AG10803 (cell line): ENCODE measurements at regions not wholly inside any gene's neighbourhood (a gene's known extent, or its start where the extent isn't known, plus 50 kb on each side); places are given as distances from the start of the nearest gene placed in this dataset.

Source experiments
- DNase-seq: peaks from one replicate; pipeline ENCODE4 v3.0.0; 2010; ENCODE audit warnings: low read depth
- H3K4me3 ChIP-seq: 2 replicates; pipeline ENCODE4 v1.5.1; 2011; ENCODE audit warnings: mild to moderate bottlenecking, low read length, control low read depth
- TF ChIP-seq, protein P1 (sequence below): conservative IDR thresholded peaks from 2 replicates; pipeline ENCODE4 v1.5.1; 2011; ENCODE audit warnings: mild to moderate bottlenecking, low read length, control low read depth, inconsistent platforms

DNA sequence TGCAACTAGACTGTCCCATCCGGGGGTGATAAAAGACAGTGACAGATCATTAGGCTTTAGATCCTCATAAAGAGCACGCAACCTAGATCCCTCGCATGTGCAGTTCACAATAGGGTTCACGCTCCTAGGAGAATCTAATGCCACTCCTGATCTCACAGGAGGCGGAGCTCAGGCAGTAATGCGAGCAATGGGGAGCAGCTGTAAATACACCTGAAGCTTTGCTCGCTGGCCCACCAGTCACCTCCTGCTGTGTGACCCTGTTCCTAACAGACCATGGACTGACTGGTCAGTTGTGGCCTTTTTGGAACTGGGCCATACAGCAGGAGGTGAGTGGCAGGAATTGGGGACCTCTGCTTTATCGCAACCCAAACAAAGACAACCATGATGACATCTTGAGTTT is 173.2 kb downstream of the DLEU7 start:
- TF ChIP-seq, protein P1, sequence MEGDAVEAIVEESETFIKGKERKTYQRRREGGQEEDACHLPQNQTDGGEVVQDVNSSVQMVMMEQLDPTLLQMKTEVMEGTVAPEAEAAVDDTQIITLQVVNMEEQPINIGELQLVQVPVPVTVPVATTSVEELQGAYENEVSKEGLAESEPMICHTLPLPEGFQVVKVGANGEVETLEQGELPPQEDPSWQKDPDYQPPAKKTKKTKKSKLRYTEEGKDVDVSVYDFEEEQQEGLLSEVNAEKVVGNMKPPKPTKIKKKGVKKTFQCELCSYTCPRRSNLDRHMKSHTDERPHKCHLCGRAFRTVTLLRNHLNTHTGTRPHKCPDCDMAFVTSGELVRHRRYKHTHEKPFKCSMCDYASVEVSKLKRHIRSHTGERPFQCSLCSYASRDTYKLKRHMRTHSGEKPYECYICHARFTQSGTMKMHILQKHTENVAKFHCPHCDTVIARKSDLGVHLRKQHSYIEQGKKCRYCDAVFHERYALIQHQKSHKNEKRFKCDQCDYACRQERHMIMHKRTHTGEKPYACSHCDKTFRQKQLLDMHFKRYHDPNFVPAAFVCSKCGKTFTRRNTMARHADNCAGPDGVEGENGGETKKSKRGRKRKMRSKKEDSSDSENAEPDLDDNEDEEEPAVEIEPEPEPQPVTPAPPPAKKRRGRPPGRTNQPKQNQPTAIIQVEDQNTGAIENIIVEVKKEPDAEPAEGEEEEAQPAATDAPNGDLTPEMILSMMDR: no peak
- DNase-seq: no peak
- no peak overlapping the region for H3K4me3 ChIP-seq

DNA sequence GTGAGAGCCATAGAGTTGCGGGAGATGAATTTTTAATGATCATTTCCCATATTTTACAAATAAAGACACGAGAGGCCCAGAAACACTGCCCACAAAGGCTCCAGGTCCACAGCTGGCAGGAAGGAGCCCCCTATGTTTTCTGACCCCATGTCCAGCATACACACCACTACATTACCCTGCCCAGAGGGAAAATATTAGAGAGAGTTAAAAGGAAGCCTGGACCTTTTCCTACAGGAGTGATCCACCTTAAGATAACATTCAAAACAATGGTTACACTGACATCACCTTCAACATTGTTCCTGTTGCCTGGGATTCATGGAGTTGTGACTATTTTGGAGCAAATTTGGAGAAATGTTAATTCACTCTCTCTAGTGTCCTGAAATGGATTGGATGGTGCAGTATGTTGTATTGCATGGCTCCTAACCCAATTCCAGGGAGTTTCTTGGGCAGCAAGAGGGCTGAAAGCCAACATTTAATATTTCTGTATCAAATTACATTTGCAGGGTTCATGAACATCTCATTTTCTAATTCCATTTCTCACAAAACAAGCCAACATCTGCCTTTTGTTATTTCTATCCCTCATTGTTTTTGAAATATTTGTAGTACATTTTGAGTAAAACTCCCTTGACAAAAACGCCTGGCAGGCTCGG is 172.5 kb downstream of the DLEU7 start:
- peak; percentile 60 for DNase-seq
- TF ChIP-seq, protein P1: no peak
- H3K4me3 ChIP-seq: no peak overlapping the region

DNA sequence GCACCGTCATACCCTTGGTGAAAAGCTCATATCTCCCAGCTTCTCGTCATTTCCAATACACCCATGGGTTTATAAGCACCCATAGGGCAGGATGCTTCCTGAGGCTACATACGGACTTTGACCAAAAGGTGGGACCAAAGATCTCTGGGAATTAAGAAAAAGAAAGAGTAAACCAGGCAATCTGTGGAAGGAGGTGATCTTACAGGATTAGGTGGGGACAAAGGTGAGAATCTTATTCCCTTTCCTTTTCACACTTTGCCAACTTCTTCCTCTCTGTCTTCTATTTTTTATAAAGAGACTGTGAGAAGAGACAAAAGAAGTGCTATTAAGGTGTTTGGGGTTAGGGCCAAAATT is 172.0 kb downstream of the DLEU7 start:
- H3K4me3 ChIP-seq: no peak overlapping the region
- DNase-seq: no peak
- TF ChIP-seq, protein P1: no peak

- peak; percentile 58 for DNase-seq
- TF ChIP-seq, protein P1: no peak
Observed at GRCh38 chr13:50672025-50672424, 171.5 kb downstream of the DLEU7 start.

DNA sequence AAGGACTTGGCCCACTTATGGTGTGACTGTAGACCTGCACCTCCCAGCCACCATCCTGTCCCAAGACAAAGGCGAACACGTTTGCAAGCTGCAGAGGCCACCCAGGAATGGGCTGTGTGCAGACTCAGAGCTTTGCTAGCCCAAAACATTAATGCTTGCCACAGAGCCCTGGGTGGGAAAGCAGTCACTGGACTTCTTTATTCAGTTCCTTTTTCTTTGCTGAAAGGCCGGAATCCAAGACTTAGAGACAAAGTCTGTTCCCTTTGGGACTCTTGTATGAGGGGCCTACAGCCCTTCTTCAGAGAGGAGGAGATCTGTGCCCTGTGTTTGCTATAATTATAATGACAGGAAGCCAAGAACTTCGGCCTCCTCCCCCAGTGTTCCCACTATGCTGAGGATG is 167.8 kb downstream of the DLEU7 start:
- TF ChIP-seq, protein P1: no peak
- H3K4me3 ChIP-seq: no peak overlapping the region
- no peak for DNase-seq

More at GRCh38 chr13:50672025-50672424, 171.5 kb downstream of the DLEU7 start:
- no peak overlapping the region for H3K4me3 ChIP-seq

DNA sequence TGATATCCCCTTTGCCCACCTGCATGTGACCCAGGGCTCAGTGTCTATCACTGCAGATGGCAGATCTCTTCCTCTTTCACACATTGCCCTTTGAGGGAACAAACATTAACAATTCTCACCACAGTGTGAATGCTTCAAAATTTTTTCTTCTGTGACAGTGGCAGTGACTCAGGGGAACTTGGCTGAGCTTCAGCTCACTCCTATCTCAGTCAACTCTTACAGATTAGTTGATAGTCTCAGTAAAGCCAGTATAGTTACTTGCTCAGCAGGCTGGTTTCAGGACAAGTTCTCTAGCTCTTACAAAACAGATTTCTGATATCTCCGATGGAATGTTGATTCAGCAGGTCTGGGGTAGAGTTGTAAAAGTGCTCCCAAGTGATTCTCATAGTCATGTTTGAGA is 166.9 kb downstream of the DLEU7 start:
- H3K4me3 ChIP-seq: no peak overlapping the region
- TF ChIP-seq, protein P1: no peak
- peak; percentile 75 for DNase-seq

DNA sequence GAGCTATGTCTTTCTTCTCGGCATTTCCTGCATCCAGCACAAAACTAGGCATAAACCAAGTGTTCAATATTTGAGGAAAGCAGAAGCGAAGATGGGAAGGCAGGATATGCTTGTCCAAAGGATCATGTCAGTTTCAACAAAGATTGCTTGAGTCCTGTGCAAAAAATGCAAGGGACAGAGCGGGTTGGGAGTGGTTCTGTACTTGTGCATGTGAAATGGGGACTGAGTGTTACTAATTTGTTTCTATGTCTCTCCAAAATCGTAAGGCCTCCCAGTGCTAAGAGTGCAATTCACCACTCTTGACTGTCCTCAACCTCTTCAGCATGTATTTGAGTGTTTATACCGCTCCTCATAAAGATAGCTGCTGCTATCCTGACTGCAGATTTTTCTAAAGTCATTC is 166.2 kb downstream of the DLEU7 start:
- H3K4me3 ChIP-seq: no peak overlapping the region
- TF ChIP-seq, protein P1: no peak
- no peak for DNase-seq
